Kidney (tissue), 13 donors: ENCODE measurements at regions not wholly inside any gene's neighbourhood (a gene's known extent, or its start where the extent isn't known, plus 50 kb on each side); places are given as distances from the start of the nearest gene placed in this dataset.

Source experiments
- DNase-seq, 5 donors: peaks; one replicate each; pipeline ENCODE4 v3.0.0-alpha.2; 2013 to 2020
- FAIRE-seq: peaks from 2 replicates; lab custom pipeline; 2012; peaks lifted over from hg19 to GRCh38; lab: Jason Lieb, UNC
- H3K27ac ChIP-seq, 2 donors: one replicate each; pipeline ENCODE4 v1.7.0; 2013; ENCODE audit warnings: low read depth in 2 of 2, low read length in 2 of 2, inconsistent platforms in 1 of 2
- H3K27me3 ChIP-seq: one replicate; pipeline ENCODE4 v1.7.1; 2013; ENCODE audit warnings: low read length, inconsistent platforms; ENCODE audit not compliant: control insufficient read depth, insufficient read depth
- H3K36me3 ChIP-seq, 3 donors: one replicate each; pipeline versions ENCODE4 v1.7.0 to v1.7.1; 2013; ENCODE audit warnings: low read length in 3 of 3, control low read depth in 1 of 3, inconsistent platforms in 1 of 3; ENCODE audit not compliant: insufficient read depth in 3 of 3, control insufficient read depth in 2 of 3
- H3K4me1 ChIP-seq, 3 donors: one replicate each; pipeline versions ENCODE4 v1.7.0 to v1.7.1; 2013; ENCODE audit warnings: low read length in 3 of 3, inconsistent platforms in 1 of 3, low read depth in 1 of 3; ENCODE audit not compliant: control insufficient read depth in 2 of 3, insufficient read depth in 2 of 3
- H3K4me3 ChIP-seq, 3 donors: one replicate each; pipeline versions ENCODE4 v1.7.0 to v1.8.1; 2013; ENCODE audit warnings: low read length in 3 of 3, control low read depth in 1 of 3, inconsistent platforms in 1 of 3
- H3K9ac ChIP-seq, 3 donors: one replicate each; pipeline versions ENCODE4 v1.7.0 to v1.7.1; 2013; ENCODE audit warnings: low read length in 3 of 3, control low read depth in 1 of 3, inconsistent platforms in 1 of 3
- H3K9me3 ChIP-seq, 3 donors: one replicate each; pipeline versions ENCODE4 v1.7.0 to v1.7.1; 2013; ENCODE audit warnings: low read length in 3 of 3, control low read depth in 1 of 3, inconsistent platforms in 1 of 3; ENCODE audit not compliant: control insufficient read depth in 2 of 3, insufficient read depth in 1 of 3
- CTCF ChIP-seq: IDR thresholded peaks from 3 replicates; pipeline ENCODE4 v1.5.1; 2012; ENCODE audit warnings: mild to moderate bottlenecking, moderate library complexity, borderline replicate concordance; ENCODE audit not compliant: insufficient read depth; ENCODE audit errors: extremely low read depth
- intact Hi-C: fragments of 100-400 bp; cut with DNase I; formaldehyde crosslinking; loops from one replicate; pipeline ENCODE4 v1.11.1; 2022
- donor health status: control.
- donor health status: control.
- donor health status: control.
- donor health status: control.
- donor health status: control.
- donor health status: DM: yes; HTN: yes; CAD: no.
- donor health status: Normal renal cell carcinoma (clear cell type).

GRCh38 chr15:91564631-91565030 lies 288.9 kb upstream of the SLCO3A1 start:
- Histone ChIP-seq H3K27me3 (no peaks in the 10 kb centered on the region), H3K4me1 (no peaks in the 10 kb centered on the region), H3K9me3 (no peaks in the 10 kb centered on the region), H3K27ac (no peak overlapping the region), H3K9ac (no peak overlapping the region), H3K4me3 (no peak overlapping the region), H3K36me3 (no peaks in the 10 kb centered on the region)
- FAIRE-seq (no peak), DNase-seq (no peak)
- TF ChIP-seq CTCF: no peak
- intact Hi-C loops: no loop called here

GRCh38 chr15:91566141-91566540 lies 287.4 kb upstream of the SLCO3A1 start:
- no peak for DNase-seq
- TF ChIP-seq CTCF: no peak
- intact Hi-C loops: no loop called here
- Histone ChIP-seq H3K9ac (no peak overlapping the region), H3K4me1 (no peaks in the 10 kb centered on the region), H3K36me3 (no peaks in the 10 kb centered on the region), H3K4me3 (no peak overlapping the region), H3K27me3 (no peaks in the 10 kb centered on the region), H3K27ac (no peak overlapping the region), H3K9me3 (no peaks in the 10 kb centered on the region)
- no peak for FAIRE-seq

- FAIRE-seq: no peak
Measured at GRCh38 chr15:91568036-91568435, 285.5 kb upstream of the SLCO3A1 start.

More at GRCh38 chr15:91568036-91568435, 285.5 kb upstream of the SLCO3A1 start:
- H3K36me3 ChIP-seq: no peaks in the 10 kb centered on the region
- DNase-seq: no peak
- no peaks in the 10 kb centered on the region for H3K9me3 ChIP-seq
- TF ChIP-seq CTCF: no peak
- H3K9ac ChIP-seq: no peak overlapping the region
- no peak overlapping the region for H3K27ac ChIP-seq
- no peaks in the 10 kb centered on the region for H3K27me3 ChIP-seq
- H3K4me3 ChIP-seq: no peak overlapping the region
- intact Hi-C loops: no loop called here
- no peaks in the 10 kb centered on the region for H3K4me1 ChIP-seq
